GM18858 (cell line): ENCODE measurements at regions not wholly inside any gene's neighbourhood (a gene's known extent, or its start where the extent isn't known, plus 50 kb on each side); places are given as distances from the start of the nearest gene placed in this dataset.

ENCODE experiments used
- ATAC-seq: cut with Tn5 transposase; IDR thresholded peaks from one replicate; pipeline ENCODE4 v1.9.1; 2021; ENCODE audit not compliant: unreplicated experiment

DNA sequence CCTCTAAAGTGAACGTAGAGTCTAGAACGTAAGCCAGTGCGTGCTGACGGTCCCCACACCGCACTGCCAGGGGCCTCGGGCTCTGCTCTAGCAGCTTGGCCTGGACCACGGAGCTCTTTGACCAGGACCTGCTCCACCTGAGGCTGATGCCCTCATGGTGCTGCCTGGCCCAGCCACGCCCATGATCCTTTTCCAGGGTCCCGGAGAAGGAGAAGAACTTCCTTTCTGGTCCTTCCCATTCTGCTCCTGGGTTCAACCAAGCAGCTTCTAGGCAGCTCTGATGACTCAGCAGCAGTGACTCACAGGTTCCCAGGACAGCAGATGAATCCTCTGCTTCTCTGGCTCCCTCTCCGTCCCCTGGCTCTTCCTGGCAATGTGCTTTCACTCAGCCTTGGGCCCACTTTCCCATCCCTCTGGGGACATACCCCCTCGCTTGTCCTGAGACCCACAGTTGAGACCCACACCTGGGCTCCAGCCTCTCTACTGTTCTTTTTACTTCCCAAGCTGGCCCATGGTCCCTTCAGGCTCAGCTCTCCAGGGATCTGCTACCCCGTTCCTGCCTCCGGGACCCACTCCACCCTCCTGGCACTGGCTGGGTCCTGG lies 246.3 kb upstream of the RAB4A start:
- ATAC-seq: no peak

DNA sequence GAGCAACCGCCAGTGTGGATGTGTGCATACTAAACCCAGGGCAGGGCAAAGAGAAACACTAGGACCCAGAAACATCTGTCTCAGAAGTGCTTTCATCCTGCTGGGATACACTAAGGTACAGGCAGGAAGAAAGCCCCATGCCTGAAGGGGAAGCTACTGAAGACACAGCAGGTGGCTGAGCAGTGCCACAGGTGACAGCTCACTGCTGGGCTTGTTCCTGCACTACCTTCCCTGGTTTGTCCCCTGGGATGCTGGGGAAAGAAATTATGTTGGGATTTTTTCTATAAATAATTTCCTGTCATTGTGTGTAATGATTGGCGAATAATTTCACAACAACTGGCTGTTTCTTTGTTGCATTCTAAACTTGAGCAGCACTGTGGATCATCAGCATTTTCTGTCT lies 245.3 kb upstream of the RAB4A start:
- no peak for ATAC-seq

DNA sequence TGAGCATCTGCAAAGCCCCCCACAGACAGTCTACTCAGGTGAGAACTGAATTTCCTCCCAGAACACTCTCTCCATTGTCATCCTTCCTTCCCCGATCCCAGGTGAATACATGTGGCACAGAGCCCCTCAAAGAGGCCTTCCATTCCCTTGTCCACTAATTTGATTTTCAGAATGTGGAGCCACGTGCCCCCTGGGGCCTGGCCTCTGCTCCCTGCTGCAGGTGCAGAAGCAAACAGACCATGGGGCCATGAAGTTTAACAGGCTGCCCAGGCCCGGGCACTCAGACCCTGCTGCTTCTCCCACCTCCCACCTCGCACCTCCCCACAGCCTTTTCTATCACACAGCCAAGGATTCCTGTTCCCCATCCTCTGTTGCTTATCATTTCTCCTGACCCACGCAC lies 243.8 kb upstream of the RAB4A start:
- no peak for ATAC-seq

DNA sequence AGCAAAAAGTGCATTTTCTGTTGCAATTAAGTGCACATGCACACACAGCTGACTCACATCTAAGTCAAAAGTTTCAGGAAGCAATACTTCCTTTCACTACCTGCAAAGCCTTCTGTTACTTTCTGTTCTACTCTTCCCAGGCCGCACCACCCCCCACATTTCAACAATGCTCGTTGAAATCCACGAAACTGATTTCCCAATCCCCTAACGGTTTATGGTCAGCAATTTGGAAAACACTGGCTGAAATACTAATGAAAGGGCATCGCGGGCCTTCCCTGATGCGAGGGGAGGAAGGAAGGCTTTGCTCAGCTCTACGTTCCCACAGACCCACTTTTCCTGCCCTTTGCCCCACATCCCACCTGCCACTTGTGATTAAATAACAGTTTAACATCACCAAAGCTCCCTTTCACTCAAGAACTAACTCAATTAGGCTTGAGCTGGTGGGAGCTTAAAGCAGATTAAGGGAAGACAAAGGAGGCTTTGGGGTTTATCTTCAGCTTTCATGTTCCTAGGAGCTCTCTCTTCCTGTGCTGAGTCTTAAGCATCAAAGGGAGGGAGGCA lies 243.2 kb upstream of the RAB4A start:
- ATAC-seq: no peak

DNA sequence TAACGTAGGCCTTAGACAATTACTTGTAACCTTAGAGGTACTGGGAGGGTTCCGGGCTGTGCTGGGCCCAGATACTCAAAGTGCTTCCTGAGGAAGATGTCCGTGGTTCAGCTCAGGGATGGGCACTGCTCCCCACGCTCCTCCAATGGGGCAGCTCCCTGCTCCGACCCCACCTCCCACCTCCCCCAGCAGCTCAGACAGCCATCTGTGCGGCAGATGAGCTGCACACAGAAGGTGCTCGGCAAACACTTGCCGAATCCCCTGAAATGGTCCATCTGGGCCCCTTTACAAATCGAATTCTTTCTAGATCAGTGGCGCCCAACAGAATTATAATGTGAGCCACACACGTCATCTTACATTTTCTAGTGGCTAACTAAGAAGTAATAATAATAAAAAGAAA lies 242.4 kb upstream of the RAB4A start:
- no peak for ATAC-seq

DNA sequence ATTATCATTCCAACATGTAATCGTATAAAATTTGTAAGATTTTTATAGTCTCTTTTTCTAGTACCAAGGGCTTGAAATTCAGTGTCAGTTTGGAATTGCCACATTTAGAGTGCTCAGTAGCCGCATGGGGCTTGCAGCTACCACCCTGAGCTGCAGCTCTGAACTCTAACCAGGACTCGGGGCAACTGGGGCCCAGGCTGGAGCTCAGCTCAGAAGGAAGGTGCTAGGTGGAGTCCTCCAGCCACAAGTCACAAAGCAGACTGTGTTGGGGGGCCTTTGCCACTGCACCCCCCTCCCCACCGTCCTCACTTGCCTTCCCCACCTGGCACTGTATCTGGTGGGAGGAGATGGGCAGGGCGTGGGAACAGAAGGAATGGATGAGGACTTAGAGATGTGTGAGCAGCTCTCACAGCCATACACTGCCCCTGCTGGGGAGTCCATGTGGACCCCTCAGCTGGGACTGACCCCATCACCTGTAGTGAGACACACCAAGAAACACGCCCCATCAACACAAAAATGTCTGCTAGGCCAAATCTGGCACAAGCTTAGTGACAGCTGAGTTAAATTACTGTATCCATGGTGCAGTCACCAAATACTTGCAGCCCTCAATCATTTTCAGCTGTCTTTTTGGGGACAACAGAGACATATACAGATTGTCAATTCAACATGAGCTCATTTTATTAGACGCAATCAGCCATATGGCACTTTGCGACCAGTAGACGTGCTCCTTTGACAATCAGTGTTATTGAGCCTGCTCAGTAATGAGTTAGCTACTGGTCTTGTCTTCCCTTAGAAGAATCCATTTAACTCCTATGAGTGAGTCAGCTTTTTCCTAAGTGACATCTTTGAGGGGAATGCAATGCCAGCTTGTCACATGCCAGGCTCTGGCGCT lies 241.7 kb upstream of the RAB4A start:
- ATAC-seq: no peak

DNA sequence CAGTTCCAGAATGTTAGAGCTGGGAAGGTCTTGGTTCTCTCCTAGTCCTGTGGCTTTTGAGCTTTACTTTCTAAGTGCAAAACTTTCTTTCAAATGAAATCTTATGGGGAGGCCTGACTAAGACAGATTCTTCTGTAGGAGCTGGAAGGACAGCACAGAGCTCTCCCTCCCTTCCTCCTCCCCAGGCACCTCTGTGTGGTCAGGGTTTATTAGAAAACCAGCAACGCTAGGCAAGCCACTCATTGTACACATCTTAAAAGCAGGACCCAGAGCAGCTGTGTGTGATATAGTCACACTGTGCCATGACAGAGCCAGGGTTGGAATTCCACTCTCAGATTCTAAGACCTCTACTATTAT lies 241.1 kb upstream of the RAB4A start:
- no peak for ATAC-seq

DNA sequence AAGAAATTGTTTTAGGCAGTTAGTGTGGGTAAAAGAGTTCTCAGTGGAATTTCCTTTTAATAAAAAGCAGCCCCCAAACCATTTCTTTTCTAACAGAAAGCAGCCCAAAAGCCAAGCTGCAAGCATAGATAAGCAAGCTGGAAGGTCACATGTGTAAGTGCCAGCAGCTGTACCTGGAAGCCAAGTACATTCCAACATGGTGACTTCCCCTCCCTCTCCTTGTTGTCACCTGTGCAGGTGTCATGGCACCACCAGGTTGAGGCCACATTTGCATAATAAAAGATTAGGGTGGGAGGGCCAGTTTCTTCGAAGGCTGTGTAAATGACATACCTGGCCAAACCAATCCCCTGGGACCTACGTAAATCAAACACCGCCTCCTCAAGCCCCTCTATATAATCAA lies 240.3 kb upstream of the RAB4A start:
- ATAC-seq: no peak

DNA sequence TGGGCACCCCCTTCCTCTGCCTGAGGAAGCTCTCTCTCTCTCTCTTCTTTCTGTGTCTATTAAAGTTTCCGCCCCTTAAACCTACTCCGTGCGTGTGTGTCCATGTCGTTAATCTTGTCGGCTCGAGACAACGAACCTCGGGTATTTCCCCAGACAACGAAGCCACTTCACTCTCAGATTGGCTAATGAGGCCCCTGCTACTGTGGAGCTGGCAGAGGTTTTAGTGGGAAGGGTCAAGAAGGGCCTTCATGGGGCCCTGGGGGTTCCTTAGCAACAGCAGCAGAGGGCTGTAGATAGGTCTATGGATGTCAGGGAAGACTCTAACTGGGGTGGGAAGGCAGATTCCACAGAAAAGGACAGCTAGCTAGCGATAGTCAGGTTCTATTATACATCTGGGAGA lies 239.8 kb upstream of the RAB4A start:
- ATAC-seq: no peak

DNA sequence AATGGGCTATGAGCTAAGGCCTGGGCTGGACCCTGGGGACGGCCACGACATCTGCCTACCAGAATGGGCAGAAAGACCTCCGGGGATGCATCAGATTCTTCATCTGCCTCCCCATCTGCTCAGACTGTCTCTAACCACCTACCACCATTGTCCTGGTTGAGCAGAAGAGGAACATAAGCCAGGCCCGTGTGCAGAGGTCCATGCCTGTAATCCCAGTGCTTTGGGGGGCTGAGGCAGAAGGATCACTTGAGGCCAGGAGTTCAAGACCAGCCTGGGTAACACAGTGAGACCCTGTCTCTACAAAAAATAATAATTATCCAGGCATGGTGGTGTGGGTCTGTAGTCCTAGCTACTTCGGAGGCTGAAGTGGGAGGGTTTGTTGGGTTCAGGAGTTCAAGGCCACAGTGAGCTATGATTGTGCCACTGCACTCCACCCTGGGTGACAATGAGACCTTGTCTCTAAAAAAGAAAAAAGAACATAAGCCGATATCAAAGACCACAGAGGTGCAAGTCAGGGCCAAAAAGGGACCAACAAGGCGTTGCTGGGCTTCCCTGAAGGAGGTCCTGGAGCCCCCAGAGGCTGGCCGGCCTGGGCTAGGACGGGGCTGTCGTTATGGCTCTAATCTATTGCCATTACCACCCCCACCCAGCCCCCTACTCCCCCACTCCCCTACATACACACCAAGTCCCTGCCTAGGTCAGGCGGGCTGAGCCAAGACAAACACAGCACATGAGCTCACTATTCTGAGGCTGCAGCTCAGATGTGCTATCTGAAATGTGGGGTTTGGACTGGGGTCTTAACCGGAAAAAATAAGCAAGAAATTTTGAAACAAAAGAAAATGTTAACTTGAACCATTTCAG lies 239.2 kb upstream of the RAB4A start:
- ATAC-seq: no peak

DNA sequence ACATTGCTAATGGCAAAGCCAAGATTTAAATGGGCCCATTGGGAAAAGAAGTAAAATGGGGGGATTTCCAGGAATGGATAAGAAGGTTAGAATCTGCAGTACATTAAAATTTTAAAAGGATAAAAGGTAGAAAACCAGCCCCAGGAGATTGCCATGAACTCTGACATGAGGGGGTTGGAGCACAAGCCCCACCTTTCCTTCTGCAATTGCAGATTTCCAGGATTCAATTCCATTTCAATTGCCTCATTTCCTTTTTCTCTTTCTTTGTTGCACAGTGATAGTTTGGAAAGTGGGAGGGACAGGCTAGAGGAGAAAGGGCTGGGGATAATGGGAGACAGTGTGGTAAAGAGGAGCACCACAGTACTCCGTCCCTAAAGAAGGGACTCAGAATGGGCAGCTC lies 238.5 kb upstream of the RAB4A start:
- ATAC-seq: no peak

DNA sequence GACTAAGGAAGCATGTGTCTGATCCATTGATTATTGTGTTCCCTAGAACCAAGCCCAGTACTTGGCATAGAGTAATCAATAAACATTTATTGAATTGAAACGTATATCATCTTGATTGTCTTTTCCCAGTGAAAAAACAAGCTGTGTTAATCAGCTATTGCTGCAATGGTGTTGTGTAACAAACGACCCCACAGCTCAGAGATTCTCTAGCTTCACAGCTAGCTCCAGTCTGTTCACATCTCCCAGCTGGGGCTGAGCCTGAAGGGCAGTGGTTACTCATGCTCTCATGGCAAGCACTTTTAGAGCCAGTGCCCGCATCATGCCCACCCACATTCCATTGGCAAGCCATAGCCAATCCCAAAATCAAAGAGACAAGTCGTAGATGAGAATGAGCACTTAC lies 237.4 kb upstream of the RAB4A start:
- ATAC-seq: no peak

DNA sequence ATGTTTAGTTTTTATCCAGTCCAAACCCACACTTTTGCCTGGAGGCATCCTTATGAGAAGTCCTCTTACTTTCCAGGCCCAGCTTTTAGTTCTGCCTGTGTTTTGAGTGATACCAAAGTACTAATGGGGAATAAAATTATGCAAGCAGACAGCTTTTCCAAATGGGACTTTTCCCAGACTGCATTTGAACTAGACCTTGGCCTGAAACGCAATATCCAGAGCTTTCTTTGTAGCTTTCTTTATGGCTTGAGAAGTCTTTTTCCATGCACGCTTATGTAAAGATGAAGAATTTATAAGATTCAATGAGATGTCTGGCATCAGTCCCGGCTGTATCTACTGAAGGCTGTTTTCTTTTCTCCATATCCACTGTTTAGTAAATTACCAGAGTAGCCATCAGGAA lies 236.6 kb upstream of the RAB4A start:
- no peak for ATAC-seq

DNA sequence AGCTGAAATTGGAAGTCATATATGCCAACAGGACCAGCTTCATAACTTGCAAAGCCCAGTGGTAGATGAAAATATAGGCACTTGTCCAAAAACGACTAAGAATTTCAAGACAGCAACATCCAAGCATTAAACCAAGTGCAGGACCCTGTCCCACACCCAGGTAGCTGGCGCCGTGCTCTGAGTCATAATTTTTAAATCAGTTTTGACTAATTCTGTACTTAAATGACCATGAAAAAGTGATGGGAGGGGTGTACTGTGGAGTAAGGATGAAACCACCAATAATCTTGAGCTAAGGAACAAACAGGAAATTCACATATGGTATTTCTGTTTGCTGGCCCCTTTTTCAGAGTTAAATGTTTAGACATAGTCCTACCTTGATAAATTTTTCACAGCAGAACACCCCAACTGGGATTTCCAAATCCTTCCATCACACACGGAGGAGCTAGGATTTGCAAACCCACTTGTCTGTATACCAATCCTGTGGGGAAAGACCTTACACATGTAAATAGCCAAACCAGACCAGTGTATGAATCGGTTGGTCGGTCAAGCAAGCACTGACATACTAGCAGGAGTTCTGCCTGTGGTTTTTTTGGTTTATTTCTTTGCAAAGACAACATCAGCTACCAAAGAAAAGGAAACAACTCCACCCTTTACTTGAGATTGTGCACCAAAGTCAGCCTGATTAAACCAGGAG lies 235.7 kb upstream of the RAB4A start:
- peak; percentile 85 for ATAC-seq

DNA sequence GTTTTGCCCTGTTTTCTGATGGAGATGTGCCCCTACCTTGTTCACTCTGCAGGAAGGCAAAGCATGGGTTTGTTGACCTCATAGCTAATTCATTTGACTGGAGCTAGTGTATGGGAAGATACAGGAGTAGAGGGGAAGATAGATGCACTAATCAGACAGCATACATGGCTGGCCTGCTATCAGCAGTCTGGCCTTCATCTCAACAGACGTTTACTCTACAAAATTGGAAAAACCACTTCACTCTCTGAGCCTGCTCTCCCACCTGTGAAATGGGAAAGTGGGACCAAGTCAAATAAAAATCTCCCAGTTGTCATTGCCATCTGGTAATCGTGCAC lies 235.2 kb upstream of the RAB4A start:
- no peak for ATAC-seq

DNA sequence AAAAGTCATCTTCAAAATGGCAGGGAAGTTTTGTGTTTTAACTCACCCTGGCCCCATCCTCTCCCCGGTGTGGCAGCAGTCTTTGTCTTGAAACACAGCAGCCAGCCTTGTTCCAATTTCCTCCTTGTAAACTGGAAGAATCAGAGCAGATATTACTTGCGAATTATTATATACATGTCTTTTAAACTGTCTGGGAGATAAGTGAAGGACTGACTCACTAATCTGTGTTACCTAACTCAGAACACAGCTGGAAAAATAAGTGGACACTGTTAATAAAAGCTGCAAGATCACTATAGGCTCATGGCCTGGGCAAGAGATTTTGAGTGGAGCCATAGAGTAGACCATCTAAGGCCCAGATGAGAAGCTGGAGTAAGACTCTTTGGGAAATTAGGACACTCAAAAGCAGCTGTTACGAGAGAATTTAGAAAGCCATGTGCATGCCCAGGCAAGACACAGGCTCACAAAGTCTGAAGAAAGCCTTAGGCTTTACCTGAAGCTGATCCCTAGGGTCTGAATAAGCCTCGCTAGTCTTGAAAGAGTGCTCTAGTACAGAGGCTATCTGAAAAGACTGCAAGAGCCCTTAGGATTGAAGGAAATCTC lies 233.0 kb upstream of the RAB4A start:
- no peak for ATAC-seq

DNA sequence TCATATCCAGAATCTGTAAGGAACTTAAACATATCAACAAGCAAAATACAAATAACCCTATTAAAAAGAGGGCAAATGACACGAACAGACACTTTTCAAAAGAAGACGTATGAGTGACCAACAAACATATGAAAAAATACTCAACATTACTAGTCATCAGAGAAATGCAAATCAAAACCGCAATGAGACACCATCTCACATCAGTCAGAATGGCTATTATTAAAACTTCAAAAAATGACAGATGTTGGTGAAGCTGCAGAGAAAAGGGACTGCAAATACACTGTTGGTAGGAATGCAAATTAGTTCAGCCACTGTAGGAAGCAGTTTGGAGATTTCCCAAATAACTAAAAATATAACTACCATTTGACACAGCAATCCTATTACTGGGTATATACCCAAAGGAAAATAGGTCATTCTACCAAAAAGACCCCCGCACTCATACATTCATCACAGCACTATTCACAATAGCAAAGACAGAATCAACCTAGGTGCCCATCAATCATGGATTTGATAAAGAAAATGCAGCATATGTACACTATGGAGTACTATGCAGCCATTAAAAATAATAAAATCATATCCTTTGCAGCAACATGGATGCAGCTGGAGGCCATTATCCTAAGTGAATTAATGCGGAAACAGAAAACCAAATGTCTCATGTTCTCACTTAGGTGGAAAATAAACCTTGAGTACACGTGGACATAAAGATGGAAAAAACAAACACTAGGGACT lies 230.1 kb upstream of the RAB4A start:
- ATAC-seq: no peak

DNA sequence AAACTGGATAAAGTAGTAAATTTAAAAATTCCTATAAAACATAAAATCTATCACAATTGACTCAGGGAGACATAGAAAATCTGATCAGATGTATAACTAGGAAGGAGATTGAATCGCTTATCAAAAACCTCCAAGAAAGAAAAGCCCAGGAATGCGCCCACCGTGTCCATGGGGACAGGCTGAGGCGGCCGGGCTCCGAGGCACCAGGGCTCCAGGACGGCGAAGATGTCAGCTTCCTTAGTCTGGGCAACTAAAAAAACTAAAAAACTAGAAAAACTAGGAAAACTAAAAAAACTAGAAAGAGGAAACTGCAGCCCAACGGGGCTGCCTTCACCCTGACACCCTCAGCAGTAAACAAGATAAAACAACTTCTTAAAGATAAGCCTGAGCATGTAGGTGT lies 229.0 kb upstream of the RAB4A start:
- no peak for ATAC-seq

DNA sequence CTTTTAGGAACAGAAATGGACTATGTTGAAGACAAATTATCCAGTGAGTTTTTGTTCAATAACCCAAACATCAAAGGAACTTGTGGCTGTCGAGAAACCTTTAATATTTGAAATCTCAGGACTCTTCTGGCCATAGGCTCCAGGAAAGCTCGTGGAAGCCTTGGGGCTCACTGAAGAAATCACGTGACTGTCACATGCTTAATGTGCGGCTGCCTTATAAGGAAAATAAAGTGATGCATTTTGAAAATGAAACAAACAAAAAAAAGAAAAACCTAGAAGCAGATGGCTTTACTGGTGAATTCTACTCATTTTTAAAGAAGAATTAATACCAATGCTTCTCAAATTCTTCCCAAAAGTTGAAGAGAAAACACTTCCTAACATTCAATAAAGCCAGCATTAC lies 228.4 kb upstream of the RAB4A start:
- no peak for ATAC-seq

DNA sequence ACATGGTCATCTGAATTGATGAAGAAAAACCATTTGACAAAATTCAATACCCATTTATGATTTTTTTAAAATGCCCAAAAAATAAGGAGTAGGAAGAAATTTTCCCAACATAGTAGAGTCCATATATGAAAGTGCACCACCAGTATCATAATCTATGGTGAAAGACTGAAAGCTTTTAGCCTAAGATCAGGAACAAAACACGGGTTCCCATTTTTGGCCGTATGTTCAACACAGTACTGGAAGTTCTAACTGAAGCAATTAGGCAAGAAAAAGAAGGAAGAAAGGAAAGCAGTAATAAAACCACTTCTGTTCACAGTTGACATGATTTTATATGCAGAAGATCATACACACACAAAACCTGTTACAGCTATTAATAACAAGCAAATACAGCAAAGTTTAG lies 227.8 kb upstream of the RAB4A start:
- no peak for ATAC-seq
